SK-MEL-5 (cell line): ENCODE measurements at regions not wholly inside any gene's neighbourhood (a gene's known extent, or its start where the extent isn't known, plus 50 kb on each side); places are given as distances from the start of the nearest gene placed in this dataset.

Source experiments
- DNase-seq: peaks from one replicate; pipeline ENCODE4 v3.0.0-alpha.2; 2016; ENCODE audit warnings: low read depth, low spot score
- in situ Hi-C: cut with HindIII; loops from 2 replicates; pipeline ENCODE4 v1.10.0; 2016; ENCODE audit warnings: low sequenced_read_pairs, high pct_unique_total_duplicates, low pct_unique_long_range_greater_than_20kb

DNA sequence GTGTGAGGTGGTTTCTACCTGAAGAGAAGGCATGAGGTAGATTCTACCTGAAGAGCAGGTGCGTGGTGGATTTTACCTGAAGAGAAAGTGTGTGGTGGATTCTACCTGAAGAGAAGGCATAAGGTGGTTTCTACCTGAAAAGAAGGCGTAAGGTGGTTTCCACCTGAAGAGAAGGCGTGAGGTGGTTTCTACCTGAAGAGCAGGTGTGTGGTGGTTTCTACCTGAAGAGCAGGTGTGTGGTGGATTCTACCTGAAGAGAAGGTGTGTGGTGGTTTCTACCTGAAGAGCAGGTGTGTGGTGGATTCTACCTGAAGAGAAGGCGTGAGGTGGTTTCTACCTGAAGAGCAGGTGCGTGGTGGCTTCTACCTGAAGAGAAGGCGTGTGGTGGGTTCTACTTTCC, 192.8 kb downstream of the MED10 start:
- no peak for DNase-seq
- in situ Hi-C loops: no loop called here

DNA sequence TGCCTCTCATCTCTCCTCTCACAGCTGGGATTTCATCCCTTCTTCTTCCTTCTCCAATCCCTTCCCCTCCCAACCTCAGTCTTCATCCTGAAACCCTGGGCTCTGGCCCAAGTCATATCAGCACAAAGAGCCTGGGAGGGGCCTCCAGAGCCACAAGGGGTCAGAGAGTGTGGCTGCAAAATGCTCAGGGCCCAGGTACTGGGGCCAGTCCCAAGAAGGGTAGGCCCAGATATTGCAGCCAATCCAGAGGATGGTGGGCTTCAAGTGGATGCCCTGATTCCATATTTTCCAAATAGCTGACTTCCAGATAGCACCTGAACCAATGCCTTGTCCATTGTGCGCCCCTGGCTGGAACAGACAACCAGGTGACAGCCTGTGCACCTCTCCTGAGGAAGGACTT, 193.9 kb downstream of the MED10 start:
- no peak for DNase-seq
- in situ Hi-C loops: no loop called here

DNA sequence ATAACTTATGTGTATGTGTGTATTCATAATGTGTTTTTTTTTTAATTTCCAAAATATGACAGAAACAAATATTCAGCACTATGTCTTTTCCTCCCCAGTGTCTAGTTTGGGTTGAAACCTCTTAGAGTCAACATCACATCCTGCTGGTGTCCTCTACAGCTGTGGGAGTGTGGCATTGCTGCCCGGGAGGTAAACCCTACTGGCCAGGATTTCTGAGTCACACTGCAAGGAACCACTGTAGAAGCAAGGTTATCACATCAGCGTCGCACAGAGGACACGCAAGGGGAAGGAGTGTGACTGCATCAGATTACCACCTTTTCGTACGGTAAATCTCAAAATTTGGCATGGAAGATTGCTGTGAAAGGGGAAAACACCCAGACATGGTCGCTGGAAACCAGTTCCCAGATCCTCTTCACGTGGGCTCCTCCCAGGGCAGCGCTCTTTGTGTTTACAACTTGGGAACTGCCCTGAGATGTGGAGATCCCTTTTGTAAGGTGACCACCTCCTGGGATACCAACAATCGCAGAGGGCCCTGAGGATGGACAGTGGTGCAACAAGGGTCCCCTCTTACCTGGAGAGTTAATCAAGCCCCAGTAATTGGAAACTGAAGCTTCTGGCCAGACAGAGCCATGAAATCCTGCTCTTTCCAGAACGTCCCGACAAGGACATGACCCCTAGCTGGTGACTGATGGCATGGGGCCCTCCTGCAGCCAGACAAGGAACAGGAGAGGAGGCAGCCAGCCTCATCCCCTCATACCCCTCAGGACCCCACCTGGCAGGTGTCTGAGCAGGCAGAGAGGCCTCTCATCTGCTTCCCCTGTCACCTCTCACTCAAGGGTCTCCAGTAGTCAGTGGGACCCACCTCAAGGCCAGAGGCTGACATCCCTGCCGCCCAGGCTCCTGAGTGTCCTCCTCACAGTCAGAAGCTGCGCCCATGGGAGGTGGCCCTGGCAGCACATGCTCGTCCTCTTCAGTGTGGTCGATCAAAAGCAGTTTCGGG, 194.7 kb downstream of the MED10 start:
- in situ Hi-C loops: no loop called here
- DNase-seq: no peak

DNA sequence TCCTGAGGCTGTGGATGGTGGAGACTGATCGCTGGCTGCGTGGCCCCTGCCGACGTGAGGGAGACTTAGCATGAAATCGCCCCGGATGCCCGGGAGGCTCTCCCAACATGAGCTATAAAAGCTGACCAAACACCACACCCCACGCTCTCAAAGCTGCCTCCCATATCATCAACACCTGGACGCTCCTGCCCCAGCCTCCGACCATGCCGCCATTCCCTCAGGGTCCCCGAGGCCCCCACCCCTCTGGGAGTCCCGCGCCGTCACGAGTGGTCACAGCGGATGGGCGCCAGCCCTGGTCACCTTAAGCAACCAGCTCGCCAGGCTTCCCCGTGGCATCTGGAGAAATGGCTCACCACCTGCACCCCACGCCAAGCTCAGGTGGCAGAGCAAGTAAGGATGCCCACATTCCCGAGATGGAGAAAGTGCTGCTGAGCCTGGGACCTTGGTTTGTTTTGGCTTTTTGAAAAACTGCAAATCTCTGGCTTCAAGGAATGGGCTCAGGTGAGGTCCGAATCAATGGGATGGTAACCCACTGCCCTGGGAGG, 196.0 kb downstream of the MED10 start:
- DNase-seq: no peak
- in situ Hi-C loops: no loop called here

DNA sequence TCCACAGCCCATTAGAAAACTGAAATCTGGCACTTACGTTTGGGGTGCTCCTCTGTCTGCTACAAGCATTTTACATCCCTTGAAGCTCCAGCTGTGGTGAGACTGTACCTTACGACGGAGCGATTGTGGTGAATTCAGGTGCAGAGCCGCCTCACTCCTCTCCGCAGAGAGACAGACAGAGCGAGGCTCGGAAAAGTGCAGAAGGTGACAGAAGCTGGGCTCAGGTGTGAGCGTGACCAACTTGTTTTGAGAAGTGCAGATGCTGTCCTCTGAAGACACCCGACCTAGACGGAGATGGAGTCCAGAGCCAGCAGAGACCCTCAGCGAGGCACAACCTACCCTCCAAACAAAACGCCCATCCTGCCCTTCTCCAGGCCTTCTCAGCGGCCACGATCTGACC, 196.5 kb downstream of the MED10 start:
- in situ Hi-C loops: no loop called here
- DNase-seq: no peak

DNA sequence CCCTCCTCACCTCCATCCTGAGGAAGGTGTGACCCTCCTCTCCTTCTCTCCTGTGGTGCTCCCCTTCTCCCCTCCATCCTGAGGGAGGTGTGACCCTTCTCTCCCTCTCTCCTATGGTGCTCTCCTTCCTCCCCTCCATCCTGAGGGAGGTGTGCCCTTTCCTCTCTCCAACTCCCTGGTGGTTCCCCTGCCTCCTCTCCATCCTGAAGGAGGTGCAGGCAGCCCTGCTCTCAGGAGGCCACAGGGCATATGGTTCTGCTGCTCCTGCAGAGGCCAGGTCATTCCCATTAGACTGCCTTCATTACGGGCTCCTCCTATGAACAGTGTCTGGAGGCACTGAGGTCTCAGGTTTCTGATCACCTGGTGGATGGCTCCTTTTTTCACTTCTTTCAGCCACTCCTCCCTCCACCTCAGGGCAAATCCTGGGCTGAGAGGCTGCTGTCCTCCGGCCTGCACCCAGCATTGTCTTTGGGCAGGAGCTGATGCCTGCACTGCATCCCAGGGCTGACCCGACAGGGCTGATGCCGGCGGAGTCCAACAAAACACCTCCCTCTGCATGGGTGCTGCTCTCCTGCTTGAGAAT, 197.1 kb downstream of the MED10 start:
- in situ Hi-C loops: no loop called here
- no peak for DNase-seq

DNA sequence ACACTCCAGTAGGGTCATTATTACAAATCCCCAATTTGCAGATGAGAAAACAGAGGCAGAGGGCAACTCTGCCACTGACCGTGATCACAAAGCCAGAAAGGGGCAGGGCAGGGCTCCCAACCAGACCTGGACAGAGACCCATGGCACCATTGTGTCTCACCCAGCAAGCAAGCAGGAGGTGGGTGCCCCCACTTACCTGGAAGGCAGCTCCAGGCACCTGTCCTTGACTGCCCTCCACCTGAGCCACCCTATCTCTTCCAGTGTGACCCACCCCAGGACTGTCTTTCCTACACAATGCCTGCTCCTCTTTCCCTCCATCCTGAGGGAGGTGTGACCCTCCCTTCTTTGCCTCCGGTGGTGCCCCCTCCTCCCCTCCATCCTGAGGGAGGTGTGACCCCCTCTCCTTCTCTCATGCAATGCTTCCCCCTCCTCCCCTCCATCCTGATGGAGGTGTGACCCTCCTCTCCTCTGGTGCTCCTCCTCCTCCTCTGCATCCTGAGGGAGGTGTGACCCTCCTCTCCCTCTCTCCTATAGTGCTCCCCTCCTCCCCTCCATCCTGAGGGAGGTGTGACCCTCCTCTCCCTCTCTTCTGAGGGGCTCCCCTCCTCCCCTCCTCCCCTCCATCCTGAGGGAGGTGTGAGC, 198.0 kb downstream of the MED10 start:
- no peak for DNase-seq
- in situ Hi-C loops: no loop called here

DNA sequence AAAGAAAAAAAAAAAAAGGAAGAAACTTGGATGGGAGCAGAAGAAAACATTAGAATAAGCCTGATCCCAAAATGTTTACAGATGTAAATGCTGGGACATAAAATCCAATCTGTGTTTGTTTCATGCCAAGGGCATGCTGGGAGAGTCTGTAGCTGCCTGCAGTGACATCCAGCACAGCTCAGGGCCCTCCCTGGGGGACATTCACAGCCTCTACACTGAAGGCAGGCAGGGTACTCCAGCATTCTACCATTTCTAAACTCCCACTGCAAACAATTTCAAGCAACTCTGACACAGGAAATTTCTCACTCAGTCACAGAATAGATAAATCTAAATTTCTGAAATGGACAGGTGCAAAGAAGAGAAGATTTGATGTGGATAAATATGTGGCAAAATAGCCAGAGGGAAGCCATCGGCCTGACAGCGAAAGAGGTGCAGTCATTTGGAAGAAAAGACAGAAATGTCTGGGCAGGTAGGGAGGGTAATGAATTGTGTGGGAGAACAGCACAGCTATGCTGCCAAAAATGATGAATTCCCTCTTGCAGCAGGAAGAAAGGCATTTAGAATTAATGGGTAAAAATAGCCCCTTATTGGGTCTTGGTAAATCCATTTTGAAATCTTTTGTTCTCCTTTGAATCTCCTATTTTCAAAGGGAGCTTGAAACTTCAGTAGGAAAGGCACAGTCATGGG, 199.4 kb downstream of the MED10 start:
- in situ Hi-C loops: no loop called here
- DNase-seq: no peak

DNA sequence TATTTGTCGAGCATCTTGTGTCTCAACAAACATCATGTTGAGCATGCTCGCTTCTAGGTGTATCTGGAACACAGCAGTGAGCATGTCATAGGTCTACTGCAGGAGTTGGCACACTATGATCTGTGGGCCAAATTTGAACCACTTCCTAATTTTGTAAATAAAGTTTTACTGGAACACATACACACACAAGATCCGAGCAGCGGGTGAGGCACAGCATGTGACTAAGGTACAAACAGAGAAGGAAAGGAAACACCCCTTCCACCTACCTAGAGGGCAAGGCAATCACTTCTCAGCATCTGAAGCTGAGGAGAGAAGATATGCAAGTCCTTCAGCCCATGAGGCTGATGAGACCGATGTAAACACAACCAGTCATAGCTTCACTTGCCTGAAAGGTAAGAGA, 200.4 kb downstream of the MED10 start:
- DNase-seq: no peak
- in situ Hi-C loops: no loop called here

DNA sequence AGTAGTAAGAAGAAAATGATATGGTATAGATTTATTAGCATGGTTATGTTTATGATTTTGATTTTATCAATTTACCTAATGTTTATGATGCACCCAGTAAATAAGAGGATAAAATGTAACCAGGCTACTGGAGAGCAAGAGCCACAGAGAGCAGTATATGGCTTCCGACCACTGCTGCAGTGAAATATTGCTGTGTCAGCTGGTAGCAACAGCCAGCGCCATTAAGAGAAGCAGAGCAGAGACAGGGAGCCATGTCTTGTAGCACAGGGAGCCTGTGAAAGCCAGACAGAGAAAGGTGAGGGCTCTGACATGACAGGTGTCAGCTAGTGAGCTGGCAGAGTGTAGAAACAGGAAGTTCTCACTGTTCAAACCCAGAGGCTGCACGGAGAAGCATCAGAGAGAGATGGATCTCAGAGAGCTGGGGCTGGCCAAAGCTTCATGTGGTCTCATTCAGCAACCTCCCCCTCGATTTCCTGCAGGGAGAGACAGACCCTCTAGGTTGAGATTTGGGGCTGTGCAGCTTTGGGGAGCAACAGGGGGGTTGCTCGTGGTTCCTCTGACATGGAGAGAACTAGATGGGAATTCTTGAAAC, 202.1 kb downstream of the MED10 start:
- in situ Hi-C loops: no loop called here
- no peak for DNase-seq

DNA sequence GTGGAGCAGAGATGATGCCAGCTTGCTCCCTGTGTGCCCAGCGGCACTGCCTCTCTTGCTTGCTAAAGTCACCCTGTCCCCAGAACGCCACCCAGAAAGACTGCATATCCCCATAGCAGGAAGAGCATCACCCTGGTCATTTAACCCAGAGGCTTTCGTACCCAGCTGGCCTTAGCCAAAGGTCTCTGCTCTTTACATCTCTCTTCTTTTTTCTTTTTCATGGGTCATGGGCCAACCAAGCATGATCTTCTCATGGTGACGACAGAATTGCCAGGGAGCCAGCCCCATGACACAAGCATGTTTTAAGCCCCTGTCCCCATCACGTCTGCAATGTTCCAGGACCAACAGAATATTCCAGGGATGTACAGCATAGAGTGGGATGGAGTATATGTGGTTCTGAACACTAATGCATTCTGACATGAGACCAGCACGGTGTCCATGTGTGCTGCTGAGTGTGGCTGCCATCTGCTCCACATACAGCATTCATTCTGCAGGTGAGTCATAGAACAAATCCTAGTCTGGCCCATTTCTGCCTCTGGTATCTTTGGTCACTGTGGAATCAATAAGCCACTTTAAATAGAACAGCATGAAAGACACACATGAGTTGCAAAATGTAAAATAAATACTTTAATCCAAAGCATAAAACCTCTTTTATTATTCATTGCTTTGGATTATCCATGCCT, 203.0 kb downstream of the MED10 start:
- in situ Hi-C loops: no loop called here
- DNase-seq: no peak

DNA sequence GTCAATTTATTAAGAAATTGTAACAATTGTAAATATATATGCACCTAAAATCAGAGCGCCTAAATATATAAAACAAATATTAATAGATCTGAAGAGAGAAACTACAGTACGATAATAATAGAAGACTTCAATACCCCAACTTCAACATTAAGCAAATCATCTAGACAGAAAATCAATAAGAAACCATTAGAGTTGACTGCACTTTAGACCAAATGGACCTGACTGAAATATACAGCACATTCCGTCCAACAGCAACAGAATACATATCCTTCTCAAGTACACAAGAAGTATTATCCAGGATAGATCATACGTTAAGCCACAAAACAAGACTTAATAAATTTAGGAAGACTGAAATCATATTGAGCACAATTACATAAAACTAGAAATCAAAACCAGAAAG, 208.7 kb downstream of the MED10 start:
- no peak for DNase-seq
- in situ Hi-C loops: no loop called here

DNA sequence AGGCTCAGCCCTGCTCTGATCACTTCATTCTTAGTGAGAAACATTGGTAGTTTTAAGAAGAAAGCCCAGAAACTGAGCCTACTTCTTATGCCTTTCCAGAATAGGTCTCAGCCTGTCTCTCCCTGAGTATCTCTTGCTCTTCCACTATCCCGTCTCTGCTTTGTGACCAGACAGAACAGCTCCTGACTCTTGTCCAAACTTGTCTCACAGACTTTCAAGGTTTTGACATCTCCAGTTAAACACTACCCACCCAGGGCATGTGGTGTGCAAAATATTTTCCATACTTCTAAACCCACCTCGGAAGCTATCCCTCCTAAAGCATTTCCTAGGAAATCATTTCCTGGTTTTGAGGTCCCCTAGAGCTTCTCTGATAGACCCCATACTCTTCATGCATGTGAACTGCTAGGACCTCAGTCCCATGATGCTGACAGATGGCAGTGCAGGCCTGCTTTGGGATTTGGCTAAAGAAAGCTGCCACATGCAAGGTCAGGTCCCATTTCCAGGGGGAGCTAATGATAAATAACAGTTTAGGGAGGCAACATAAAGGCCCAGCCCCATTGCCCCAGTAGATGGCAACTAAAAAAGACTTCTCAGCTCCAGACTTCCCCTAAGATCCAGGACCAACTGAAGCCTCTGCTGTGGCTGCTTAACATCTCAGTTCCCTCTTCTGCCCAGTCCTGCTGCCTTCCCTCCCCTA, 211.5 kb downstream of the MED10 start:
- in situ Hi-C loops: no loop called here
- no peak for DNase-seq

DNA sequence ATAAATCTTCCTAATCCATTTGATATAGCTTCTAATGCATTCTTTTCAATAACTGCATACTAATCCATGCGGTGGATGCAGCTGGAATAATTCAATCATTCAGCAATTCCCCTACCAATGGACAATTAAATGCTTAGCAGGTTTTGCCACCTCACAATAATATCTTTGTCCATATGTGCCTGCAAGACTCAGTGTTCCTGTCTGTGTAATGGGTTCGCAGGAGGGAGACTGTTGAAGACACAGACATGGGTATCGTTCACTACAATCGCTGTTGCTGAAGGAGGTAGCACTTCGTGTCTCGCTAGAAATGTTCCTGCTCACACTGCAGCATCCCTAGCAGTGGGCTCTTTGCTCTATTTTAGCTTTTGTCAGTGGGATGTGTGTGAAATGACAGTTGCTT, 214.4 kb downstream of the MED10 start:
- in situ Hi-C loops: no loop called here
- DNase-seq: no peak

DNA sequence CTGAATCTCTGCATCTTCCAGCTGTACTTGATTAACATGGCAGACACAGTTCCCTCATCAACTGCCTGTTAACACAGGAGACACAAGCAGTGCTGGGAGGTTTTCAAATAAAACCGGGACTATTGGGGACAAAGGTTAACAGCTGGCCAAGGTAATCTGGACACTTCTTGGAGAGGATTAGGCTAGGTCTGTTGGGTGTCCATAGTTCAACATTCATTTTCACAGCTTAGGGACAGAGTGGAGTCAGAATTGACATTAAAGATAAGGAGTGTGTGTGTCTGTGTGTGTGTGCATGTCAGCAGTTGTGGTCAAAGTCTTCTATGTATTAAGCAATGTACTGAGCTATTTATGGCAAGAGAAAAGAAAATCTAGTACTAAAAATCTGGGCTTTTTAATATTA, 216.2 kb downstream of the MED10 start:
- in situ Hi-C loops: no loop called here
- no peak for DNase-seq

DNA sequence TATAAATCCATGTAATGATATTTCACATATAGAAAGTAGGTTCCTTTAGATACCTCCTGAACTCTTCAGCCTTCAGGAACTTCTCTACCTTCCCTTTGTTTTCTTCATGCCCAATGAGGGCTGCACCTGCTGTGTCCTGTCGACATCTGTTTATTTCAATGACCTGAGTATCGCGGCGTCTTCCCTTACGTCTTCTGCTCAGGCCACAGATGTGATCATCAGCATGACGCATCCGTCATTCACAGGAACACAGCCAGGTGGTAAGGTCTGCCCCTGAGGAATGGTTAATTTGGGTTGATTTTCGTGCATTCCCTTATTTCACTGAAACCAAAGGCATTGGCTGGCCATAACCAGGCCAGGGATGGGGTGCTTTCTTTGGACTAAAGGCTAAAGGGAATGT, 217.1 kb downstream of the MED10 start:
- no peak for DNase-seq
- in situ Hi-C loops: no loop called here
